HepG2 (cell line): ENCODE measurements at regions not wholly inside any gene's neighbourhood (a gene's known extent, or its start where the extent isn't known, plus 50 kb on each side); places are given as distances from the start of the nearest gene placed in this dataset.
A peak's percentile ranks its signal among the peaks of the same experiment; 100 is the strongest.

Experiments
- HNRNPH1 ChIP-seq: fragments of 200-400 bp; formaldehyde crosslinking; optimal IDR thresholded peaks from 2 replicates; pipeline ENCODE3; 2017; ENCODE audit warnings: mild to moderate bottlenecking, low read depth, low read length
- NR2F2 ChIP-seq: IDR thresholded peaks from 2 replicates; pipeline ENCODE4 v1.6.1; 2012; ENCODE audit warnings: low read depth, inconsistent platforms, borderline replicate concordance
- REPIN1 ChIP-seq: sonication (generic); formaldehyde crosslinking; IDR thresholded peaks from 2 replicates; pipeline ENCODE4 v1.8.0; 2022; ENCODE audit warnings: missing genetic modification reagents, low read depth, mild to moderate bottlenecking, borderline replicate concordance
- RFX5 ChIP-seq: IDR thresholded peaks from 2 replicates; pipeline ENCODE4 v1.6.1; 2011; ENCODE audit warnings: low read depth, low read length, improper control_type of control experiment
- SMYD3 ChIP-seq: sonication (generic); formaldehyde crosslinking; IDR thresholded peaks from 2 replicates; pipeline ENCODE4 v1.8.1; 2023; ENCODE audit warnings: mild to moderate bottlenecking, missing genetic modification reagents
- TARDBP ChIP-seq: sonication (generic); formaldehyde crosslinking; IDR thresholded peaks from 2 replicates; pipeline ENCODE4 v1.8.0; 2022; ENCODE audit warnings: mild to moderate bottlenecking, missing genetic modification reagents
- ZNF891 ChIP-seq: sonication (generic); formaldehyde crosslinking; IDR thresholded peaks from 2 replicates; pipeline ENCODE4 v1.5.0; 2020; ENCODE audit warnings: mild to moderate bottlenecking, missing genetic modification reagents
- TF ChIP-seq, protein P1 (sequence below): sonication (generic); formaldehyde crosslinking; IDR thresholded peaks from 2 replicates; pipeline ENCODE4 v1.4.0; 2020; ENCODE audit warnings: low read depth, missing genetic modification reagents
- TF ChIP-seq, protein P2 (sequence below): sonication (generic); formaldehyde crosslinking; IDR thresholded peaks from one replicate; pipeline ENCODE4 v1.5.1; 2020; ENCODE audit warnings: mild to moderate bottlenecking, missing genetic modification reagents; ENCODE audit errors: not compliant biosample characterization

DNA sequence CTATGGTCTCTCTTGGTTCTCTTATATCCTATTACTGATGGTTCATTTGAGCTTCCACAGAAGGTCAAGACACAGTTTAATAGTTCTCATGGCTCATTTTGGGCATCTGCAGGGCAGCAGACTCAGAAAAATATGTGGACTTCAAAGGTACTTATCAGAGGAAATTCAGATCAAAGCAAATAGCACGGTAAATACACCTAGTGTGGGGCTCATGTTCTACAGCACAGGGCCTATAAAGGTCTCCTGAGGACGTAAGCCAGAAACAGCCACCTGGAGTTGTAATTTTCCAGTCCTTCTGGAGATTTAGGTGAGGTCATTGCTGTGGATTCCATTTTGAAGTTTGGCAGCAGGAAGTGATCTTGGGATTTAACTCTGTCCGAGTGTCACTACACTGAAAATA, 134.5 kb upstream of the SGO1 start (continued):
- TF ChIP-seq, protein P1, sequence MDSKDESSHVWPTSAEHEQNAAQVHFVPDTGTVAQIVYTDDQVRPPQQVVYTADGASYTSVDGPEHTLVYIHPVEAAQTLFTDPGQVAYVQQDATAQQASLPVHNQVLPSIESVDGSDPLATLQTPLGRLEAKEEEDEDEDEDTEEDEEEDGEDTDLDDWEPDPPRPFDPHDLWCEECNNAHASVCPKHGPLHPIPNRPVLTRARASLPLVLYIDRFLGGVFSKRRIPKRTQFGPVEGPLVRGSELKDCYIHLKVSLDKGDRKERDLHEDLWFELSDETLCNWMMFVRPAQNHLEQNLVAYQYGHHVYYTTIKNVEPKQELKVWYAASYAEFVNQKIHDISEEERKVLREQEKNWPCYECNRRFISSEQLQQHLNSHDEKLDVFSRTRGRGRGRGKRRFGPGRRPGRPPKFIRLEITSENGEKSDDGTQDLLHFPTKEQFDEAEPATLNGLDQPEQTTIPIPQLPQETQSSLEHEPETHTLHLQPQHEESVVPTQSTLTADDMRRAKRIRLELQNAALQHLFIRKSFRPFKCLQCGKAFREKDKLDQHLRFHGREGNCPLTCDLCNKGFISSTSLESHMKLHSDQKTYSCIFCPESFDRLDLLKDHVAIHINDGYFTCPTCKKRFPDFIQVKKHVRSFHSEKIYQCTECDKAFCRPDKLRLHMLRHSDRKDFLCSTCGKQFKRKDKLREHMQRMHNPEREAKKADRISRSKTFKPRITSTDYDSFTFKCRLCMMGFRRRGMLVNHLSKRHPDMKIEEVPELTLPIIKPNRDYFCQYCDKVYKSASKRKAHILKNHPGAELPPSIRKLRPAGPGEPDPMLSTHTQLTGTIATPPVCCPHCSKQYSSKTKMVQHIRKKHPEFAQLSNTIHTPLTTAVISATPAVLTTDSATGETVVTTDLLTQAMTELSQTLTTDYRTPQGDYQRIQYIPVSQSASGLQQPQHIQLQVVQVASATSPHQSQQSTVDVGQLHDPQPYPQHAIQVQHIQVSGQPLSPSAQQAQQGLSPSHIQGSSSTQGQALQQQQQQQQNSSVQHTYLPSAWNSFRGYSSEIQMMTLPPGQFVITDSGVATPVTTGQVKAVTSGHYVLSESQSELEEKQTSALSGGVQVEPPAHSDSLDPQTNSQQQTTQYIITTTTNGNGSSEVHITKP (CRISPR knock-in tag), result no peak
- TF ChIP-seq TARDBP (peak; percentile 80; the same call in 1 of the 2 replicates), ZNF891 (CRISPR knock-in tag) (no peak), REPIN1 (0 out of 2 replicates have a peak, but pooled peaks have one; percentile 35), NR2F2 (peak; percentile 63; the same call in 1 of the 2 replicates), RFX5 (no peak), HNRNPH1 (no peak), SMYD3 (no peak)
- TF ChIP-seq, protein P2, sequence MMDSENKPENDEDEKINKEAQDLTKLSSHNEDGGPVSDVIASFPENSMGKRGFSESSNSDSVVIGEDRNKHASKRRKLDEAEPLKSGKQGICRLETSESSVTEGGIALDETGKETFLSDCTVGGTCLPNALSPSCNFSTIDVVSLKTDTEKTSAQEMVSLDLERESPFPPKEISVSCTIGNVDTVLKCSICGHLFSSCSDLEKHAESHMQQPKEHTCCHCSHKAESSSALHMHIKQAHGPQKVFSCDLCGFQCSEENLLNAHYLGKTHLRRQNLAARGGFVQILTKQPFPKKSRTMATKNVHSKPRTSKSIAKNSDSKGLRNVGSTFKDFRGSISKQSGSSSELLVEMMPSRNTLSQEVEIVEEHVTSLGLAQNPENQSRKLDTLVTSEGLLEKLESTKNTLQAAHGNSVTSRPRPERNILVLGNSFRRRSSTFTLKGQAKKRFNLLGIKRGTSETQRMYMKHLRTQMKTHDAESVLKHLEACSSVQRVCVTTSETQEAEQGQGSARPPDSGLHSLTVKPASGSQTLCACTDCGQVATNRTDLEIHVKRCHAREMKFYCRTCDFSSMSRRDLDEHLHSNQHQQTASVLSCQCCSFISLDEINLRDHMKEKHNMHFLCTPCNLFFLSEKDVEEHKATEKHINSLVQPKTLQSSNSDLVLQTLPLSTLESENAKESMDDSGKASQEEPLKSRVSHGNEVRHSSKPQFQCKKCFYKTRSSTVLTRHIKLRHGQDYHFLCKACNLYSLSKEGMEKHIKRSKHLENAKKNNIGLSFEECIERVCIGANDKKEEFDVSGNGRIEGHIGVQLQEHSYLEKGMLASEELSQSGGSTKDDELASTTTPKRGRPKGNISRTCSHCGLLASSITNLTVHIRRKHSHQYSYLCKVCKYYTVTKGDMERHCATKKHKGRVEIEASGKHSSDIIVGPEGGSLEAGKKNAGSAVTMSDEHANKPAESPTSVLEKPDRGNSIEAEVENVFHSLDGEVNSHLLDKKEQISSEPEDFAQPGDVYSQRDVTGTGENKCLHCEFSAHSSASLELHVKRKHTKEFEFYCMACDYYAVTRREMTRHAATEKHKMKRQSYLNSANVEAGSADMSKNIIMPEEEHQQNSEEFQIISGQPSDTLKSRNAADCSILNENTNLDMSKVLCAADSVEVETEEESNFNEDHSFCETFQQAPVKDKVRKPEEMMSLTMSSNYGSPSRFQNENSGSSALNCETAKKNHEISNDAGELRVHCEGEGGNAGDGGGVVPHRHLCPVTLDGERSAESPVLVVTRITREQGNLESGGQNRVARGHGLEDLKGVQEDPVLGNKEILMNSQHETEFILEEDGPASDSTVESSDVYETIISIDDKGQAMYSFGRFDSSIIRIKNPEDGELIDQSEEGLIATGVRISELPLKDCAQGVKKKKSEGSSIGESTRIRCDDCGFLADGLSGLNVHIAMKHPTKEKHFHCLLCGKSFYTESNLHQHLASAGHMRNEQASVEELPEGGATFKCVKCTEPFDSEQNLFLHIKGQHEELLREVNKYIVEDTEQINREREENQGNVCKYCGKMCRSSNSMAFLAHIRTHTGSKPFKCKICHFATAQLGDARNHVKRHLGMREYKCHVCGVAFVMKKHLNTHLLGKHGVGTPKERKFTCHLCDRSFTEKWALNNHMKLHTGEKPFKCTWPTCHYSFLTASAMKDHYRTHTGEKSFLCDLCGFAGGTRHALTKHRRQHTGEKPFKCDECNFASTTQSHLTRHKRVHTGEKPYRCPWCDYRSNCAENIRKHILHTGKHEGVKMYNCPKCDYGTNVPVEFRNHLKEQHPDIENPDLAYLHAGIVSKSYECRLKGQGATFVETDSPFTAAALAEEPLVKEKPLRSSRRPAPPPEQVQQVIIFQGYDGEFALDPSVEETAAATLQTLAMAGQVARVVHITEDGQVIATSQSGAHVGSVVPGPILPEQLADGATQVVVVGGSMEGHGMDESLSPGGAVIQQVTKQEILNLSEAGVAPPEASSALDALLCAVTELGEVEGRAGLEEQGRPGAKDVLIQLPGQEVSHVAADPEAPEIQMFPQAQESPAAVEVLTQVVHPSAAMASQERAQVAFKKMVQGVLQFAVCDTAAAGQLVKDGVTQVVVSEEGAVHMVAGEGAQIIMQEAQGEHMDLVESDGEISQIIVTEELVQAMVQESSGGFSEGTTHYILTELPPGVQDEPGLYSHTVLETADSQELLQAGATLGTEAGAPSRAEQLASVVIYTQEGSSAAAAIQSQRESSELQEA (CRISPR knock-in tag), result no peak
